SJSA1 (cell line): ENCODE measurements at regions not wholly inside any gene's neighbourhood (a gene's known extent, or its start where the extent isn't known, plus 50 kb on each side); places are given as distances from the start of the nearest gene placed in this dataset.

Experiments
- DNase-seq, 2 experiments: peaks; one replicate each; pipeline ENCODE4 v3.0.0-alpha.2; 2015 to 2020; ENCODE audit warnings: low spot score in 2 of 2, low read depth in 1 of 2
- H3K27ac ChIP-seq: fragments of 250-450 bp; sonication (Bioruptor Pico); 2 replicates; pipeline ENCODE4 v1.5.1; 2020; ENCODE audit warnings: mild to moderate bottlenecking, moderate library complexity
- H3K27me3 ChIP-seq: fragments of 250-450 bp; sonication (Bioruptor Pico); replicated peaks from 2 replicates; pipeline ENCODE4 v1.5.1; 2020; ENCODE audit warnings: mild to moderate bottlenecking, moderate library complexity
- H3K36me3 ChIP-seq: fragments of 250-450 bp; sonication (Bioruptor Pico); 2 replicates; pipeline ENCODE4 v1.5.1; 2020; ENCODE audit warnings: mild to moderate bottlenecking
- H3K4me1 ChIP-seq: fragments of 250-450 bp; sonication (Bioruptor Pico); replicated peaks from 2 replicates; pipeline ENCODE4 v1.6.1; 2021; ENCODE audit warnings: mild to moderate bottlenecking
- H3K4me3 ChIP-seq: fragments of 250-450 bp; sonication (Bioruptor Pico); 2 replicates; pipeline ENCODE4 v1.5.1; 2020; ENCODE audit warnings: mild to moderate bottlenecking
- H3K9me3 ChIP-seq: fragments of 250-450 bp; sonication (Bioruptor Pico); replicated peaks from 2 replicates; pipeline ENCODE4 v1.5.1; 2020; ENCODE audit warnings: mild to moderate bottlenecking

DNA sequence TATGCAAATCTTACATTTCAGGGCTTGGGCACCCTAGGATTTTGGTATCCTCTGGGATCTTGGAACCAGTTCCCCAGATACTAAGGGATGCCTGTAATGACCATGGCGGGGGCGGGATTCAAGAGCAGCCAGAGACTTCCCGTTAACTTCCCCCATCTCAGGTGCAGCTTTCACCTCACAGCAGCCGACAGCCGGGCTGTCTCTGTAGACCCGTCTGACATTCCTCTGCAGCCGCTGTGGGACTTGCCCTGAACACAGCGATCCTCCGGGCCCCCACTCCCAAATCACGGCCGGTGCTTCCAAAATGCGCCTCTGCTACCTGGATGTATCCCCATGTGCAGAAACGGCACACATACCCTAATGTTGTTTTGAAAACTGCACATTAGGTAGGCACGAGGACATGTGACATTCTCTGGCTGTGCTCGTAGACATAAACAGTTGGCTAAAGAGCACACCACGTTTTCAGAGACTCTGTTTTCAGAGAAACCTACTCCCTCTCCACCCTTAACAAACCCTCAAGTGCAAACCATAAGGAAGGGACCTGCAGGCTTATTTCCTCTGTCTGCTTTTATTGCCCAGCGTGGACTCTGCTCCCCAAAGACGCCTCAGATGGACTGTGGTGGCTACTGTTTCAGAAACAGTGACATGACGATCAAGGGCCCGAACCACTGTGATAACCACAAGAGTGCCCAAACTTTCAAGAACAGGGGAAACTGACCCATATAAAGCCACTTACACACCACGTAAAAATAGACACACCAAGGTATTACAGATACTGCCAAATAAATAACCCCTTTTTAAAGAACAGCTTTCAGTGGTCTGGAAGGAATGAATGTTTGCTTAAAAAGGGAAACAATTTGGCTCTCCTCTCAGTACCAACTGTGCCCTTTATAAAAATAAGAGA, 72.9 kb upstream of the FOXC1 start:
- Histone ChIP-seq H3K4me1 (peaks cover 7% of the 10 kb centered on the region), H3K36me3 (no peaks in the 10 kb centered on the region), H3K27ac (no peak overlapping the region), H3K27me3 (no peaks in the 10 kb centered on the region), H3K4me3 (no peak overlapping the region), H3K9me3 (no peaks in the 10 kb centered on the region)
- DNase-seq: no peak

DNA sequence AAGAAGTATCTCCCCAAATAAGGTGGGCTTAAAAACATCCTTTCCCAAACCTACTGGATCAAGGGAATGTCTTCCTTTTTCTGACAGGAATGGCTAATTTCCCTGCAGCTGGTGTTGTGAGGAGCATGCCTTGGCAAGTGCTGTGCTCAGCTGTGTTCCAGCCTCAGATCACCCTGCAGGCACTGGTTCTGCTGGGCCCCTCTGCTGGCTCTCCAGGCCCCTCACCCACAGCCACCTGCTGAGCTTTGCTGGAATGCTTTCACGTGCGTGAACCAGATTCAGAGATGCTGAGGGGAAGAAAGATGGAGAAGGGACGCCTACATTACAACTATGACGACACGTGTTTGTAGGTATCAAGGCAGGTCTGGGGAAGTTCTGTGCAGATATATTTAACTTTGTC, 71.3 kb upstream of the FOXC1 start:
- peaks cover 7% of the 10 kb centered on the region for H3K4me1 ChIP-seq
- no peak overlapping the region for H3K4me3 ChIP-seq
- no peaks in the 10 kb centered on the region for H3K9me3 ChIP-seq
- H3K27ac ChIP-seq: no peak overlapping the region
- DNase-seq: no peak
- no peaks in the 10 kb centered on the region for H3K36me3 ChIP-seq
- no peaks in the 10 kb centered on the region for H3K27me3 ChIP-seq

DNA sequence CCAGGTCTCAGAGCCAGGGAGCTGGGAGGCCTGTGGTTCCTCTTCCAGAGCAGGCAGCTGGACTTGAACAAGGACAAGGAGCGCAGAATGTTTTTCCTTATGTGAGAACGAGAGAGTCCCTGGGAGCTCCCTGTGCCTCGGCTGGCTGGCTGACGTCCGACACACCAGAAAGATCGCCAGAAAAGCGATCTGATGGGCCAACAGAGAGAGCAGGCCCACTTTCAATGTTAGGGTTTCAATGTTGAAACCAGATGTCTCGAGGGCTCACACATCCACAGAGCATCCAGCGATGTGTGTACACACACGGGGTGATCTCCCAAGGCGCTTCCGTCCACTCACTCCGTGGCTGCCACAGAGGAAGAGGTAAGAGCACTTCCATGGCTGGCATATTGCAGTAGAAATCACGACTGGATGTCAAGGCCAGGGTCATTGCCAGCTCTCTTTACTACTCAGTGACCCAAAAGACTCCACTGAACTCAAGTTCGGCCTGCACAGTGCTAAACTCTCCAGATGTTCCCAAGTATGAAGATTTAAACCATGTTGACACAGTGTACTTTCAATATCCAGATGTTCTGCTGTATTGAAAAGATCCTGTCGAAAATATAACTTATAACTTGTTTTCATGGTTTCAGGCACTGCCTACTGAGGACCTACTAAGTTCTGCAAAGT, 70.8 kb upstream of the FOXC1 start:
- H3K4me3 ChIP-seq: no peak overlapping the region
- peaks cover 7% of the 10 kb centered on the region for H3K4me1 ChIP-seq
- H3K27me3 ChIP-seq: no peaks in the 10 kb centered on the region
- no peak overlapping the region for H3K27ac ChIP-seq
- H3K9me3 ChIP-seq: no peaks in the 10 kb centered on the region
- DNase-seq: no peak
- H3K36me3 ChIP-seq: no peaks in the 10 kb centered on the region

DNA sequence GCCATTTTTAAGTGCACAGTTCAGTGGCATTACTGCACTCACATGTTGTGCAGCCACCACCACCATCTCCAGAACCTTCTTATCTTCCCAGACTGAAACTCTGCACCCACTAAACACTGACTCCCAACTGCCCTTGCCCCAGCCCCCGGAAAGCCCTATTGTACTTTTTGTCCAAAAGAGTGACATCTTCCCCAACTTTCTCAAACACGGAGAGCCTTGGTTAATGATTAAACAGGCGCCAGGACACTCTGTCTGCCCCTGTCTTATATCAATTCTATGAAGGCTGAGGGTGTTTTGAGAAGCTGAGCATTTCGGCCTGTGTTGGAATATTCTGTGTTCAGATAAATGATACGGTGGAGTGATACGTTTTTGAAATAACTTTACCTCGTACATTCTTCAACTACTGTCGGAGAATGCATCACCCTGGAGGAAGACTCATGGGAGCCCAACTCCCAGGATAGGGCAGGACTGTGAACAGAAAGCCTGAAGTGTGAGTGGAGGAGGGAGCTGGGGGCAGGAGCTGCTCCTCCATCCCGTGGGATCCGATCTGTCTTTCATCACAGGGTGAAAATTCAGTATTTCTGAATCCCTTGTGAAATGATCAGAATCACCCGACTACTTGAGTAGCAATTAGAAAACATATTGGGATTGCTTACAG, 68.7 kb upstream of the FOXC1 start:
- H3K4me1 ChIP-seq: no peaks in the 10 kb centered on the region
- H3K27ac ChIP-seq: no peak overlapping the region
- H3K36me3 ChIP-seq: no peaks in the 10 kb centered on the region
- H3K9me3 ChIP-seq: no peaks in the 10 kb centered on the region
- no peak for DNase-seq
- H3K27me3 ChIP-seq: no peaks in the 10 kb centered on the region
- no peak overlapping the region for H3K4me3 ChIP-seq

DNA sequence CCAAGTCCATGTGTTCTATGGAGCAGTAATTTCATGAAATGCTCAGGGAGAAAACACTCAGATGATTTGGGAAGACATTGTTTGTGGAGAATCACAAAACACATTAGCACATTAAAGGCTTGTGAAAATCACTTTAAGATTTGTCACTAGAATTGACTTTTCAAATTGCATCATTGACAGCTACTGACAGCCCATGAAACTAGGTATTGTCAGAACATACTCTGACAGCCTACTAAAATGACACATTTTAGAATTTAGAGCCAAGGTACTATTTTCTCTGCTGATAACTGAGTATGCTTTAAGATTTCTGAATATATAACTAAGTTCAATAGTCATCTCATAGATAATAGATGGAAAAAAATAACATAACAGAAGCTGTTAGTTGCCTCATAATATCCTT, 67.4 kb upstream of the FOXC1 start:
- no peak for DNase-seq
- Histone ChIP-seq H3K27me3 (no peaks in the 10 kb centered on the region), H3K4me1 (no peaks in the 10 kb centered on the region), H3K9me3 (no peaks in the 10 kb centered on the region), H3K4me3 (no peak overlapping the region), H3K36me3 (peaks cover 4% of the 10 kb centered on the region; the same call in 1 of the 2 replicates), H3K27ac (no peak overlapping the region)

DNA sequence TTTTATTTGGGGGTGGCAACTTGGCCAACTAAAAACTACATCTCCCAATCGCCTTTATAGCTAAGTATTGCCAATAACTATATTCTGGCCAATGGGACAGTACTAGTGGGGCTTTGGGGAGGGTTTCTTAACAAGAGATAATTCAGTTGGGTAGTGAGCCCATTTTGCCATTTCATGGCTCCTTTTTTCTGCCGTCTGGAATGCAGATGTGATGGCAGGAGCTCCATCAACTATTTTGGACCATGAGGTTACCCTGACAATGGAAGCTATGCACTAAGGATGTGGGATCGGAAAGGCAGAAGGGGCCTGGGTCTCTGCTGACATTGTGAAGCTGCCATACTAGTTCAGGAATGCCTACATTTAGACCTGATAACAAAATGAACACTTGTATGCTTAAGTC, 67.0 kb upstream of the FOXC1 start:
- H3K27me3 ChIP-seq: no peaks in the 10 kb centered on the region
- H3K36me3 ChIP-seq: peaks cover 4% of the 10 kb centered on the region; the same call in 1 of the 2 replicates
- no peak overlapping the region for H3K27ac ChIP-seq
- no peak overlapping the region for H3K4me3 ChIP-seq
- DNase-seq: no peak
- no peaks in the 10 kb centered on the region for H3K4me1 ChIP-seq
- no peaks in the 10 kb centered on the region for H3K9me3 ChIP-seq

DNA sequence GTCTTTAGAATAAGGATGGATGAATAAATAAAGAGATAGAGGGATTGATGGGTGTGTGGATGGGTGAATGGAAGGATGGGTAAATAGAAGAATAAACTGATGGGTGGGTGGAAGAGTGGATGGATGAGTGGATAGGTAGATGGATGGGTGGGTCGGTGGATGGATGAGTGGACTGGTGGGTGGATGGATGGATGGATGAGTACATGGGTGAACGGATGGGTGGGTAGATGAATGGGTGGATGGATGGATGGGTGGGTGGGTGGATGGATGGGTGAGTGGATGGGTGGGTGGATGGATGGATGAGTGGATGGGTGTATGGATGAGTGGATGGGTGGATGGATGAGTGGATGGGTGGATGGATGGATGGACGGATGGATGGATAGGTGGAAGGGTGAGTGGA, 65.7 kb upstream of the FOXC1 start:
- Histone ChIP-seq H3K4me1 (peaks cover under 1% of the 10 kb centered on the region; the same call in 1 of the 2 replicates), H3K36me3 (peaks cover 4% of the 10 kb centered on the region; the same call in 1 of the 2 replicates)

DNA sequence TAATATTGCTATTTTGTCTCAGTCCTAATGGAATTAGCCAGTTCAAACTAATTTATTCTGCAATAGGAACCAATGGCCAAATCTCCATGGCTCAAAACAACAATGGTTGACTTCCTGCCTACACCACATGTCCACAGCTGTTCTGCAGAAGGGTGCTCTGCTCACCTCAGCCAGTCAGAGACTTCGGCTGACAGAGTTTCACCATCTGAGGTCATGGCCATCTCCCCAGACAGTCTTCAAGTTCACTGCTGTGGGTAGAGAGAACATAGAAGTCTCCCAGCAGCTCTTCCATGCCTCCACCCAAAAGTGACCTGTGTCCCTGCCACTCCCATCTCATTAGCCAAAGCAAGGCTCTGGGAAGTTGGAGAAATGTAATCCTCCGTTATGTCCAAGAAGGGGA, 65.1 kb upstream of the FOXC1 start:
- Histone ChIP-seq H3K27ac (no peak overlapping the region), H3K36me3 (peaks cover 4% of the 10 kb centered on the region; the same call in 1 of the 2 replicates), H3K4me1 (peaks cover 6% of the 10 kb centered on the region), H3K27me3 (no peaks in the 10 kb centered on the region), H3K9me3 (no peaks in the 10 kb centered on the region), H3K4me3 (no peak overlapping the region)
- DNase-seq: no peak

More for the DNA sequence above, 65.7 kb upstream of the FOXC1 start:
- no peak overlapping the region for H3K27ac ChIP-seq
- H3K4me3 ChIP-seq: no peak overlapping the region
- DNase-seq: no peak
- H3K27me3 ChIP-seq: no peaks in the 10 kb centered on the region
- no peaks in the 10 kb centered on the region for H3K9me3 ChIP-seq

DNA sequence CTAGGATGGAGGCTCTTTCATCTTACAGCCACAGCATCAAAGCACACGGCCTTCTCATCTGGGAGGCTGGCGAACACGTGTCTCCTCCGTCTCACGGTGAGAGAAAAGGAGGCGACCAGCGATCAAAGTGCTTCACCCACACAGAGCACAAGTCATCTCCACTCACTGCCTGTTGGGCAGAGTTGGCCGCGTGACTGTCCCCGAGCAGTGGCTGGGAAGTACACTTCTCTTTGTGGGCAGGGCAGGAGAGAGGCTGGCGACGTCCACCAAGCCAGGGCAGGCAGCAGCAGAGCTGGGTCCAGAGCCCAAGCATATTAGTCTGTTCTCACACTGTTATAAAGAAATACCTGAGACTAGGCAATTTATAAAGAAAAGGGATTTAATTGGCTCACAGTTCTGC, 64.1 kb upstream of the FOXC1 start:
- peaks cover 4% of the 10 kb centered on the region; the same call in 1 of the 2 replicates for H3K36me3 ChIP-seq
- no peak overlapping the region for H3K27ac ChIP-seq
- no peak for DNase-seq
- H3K4me3 ChIP-seq: no peak overlapping the region
- H3K9me3 ChIP-seq: no peaks in the 10 kb centered on the region
- H3K27me3 ChIP-seq: no peaks in the 10 kb centered on the region
- H3K4me1 ChIP-seq: peaks cover 6% of the 10 kb centered on the region

DNA sequence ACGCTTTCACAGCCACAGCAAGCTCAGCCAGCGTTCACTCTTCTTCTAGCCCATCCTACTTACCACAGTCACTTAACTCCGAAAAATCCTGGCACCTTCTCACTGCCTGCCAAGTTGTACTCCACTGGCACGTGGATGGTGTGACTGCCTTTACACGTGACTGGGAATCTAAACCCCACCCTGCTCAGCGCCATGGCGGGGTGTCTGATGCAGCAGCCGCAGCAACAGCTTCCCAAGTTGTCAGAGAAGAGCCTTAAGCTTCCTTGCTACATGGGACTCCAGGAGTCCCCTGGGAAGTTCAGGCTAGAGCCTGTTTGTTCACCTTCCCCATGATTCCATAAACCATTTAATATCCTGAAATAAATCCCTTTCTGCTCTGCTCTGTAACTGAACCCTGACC, 61.9 kb upstream of the FOXC1 start:
- Histone ChIP-seq H3K4me3 (no peak overlapping the region), H3K9me3 (no peaks in the 10 kb centered on the region), H3K27me3 (no peaks in the 10 kb centered on the region), H3K36me3 (peaks cover 4% of the 10 kb centered on the region; the same call in 1 of the 2 replicates), H3K27ac (no peak overlapping the region), H3K4me1 (peaks cover 6% of the 10 kb centered on the region)
- DNase-seq: no peak

DNA sequence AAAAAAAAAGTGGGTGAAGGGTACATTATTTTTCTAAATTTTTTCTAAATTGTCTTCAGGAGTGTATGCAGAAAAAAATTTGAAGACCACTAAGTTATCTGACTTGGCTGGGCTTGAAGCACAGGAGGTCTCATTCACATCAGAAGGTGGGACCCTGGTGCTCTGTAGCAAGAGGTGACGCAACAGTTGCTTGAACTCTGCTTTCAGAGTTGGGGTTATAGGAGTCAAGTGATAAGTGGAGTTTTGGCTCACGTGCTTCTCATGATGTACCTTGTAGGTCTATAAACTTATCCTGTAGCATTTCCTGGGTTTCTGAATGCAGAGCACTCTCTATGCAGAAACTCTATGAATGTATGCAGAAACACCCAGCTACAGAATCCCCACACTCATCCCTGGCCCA, 58.5 kb upstream of the FOXC1 start:
- peaks cover 23% of the 10 kb centered on the region for H3K4me1 ChIP-seq
- no peak overlapping the region for H3K4me3 ChIP-seq
- no peak for DNase-seq
- no peaks in the 10 kb centered on the region for H3K9me3 ChIP-seq
- no peak overlapping the region for H3K27ac ChIP-seq
- peaks cover 3% of the 10 kb centered on the region; the same call in 1 of the 2 replicates for H3K36me3 ChIP-seq
- no peaks in the 10 kb centered on the region for H3K27me3 ChIP-seq

DNA sequence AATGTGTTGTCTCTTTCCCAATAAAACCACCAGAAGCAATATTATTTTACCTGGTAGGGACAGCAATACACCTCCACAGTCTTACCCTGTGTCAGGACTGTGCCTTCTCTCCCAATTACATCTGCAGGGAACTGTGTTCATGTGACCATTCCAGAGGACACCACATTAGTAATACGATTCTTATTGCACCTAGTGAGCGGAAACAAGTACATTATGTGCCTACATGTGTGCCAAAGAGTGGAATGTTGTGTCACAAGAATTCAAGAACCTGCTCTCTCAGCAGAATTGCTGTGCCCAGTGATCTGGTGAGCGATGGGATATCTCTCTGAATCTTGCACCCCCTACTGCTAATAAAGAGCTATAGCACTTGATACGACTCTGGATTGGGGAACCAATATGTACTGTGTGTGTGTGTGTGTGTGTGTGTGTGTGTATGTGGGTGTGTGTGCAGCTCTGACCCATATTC, 57.4 kb upstream of the FOXC1 start:
- DNase-seq: no peak
- Histone ChIP-seq H3K4me1 (peaks cover 23% of the 10 kb centered on the region), H3K27me3 (no peaks in the 10 kb centered on the region), H3K27ac (no peak overlapping the region), H3K4me3 (no peak overlapping the region), H3K9me3 (no peaks in the 10 kb centered on the region), H3K36me3 (no peaks in the 10 kb centered on the region; the same call in 1 of the 2 replicates)

DNA sequence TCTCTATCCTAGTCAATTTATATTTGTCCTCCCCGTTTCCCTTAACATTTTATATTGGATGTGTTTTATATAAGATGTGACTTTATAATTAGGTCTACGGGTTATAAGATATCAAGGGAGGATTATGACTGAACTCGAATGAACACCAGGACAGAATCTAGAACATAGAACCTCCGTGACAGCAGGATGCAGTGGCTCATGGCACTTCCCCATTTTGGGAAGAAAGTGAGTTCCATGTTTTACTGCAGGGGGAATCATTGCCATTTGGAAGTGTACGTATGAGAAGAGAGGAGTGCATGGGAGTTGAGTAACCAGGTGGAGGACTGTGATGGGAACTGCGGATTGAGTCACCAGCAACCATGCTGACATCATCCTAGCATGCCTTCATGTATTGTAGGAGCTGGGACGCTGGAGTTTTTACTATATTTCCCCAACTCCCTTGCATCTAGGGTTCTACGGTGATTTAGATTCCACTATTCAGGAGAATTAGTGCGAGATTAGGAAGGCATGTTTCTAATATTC, 56.1 kb upstream of the FOXC1 start:
- H3K9me3 ChIP-seq: no peaks in the 10 kb centered on the region
- peaks cover 28% of the 10 kb centered on the region for H3K4me1 ChIP-seq
- no peaks in the 10 kb centered on the region for H3K27me3 ChIP-seq
- H3K4me3 ChIP-seq: no peak overlapping the region
- no peak overlapping the region for H3K27ac ChIP-seq
- no peaks in the 10 kb centered on the region for H3K36me3 ChIP-seq
- DNase-seq: no peak
